Renal cortical epithelial cell (primary cell): ENCODE measurements at regions not wholly inside any gene's neighbourhood (a gene's known extent, or its start where the extent isn't known, plus 50 kb on each side); places are given as distances from the start of the nearest gene placed in this dataset.
A peak's percentile ranks its signal among the peaks of the same experiment; 100 is the strongest.

Experiments used
- DNase-seq: peaks from one replicate; pipeline ENCODE4 v3.0.0-alpha.2; 2011; ENCODE audit warnings: low read depth

GRCh38 chr2:211062297-211062612 lies 505.9 kb downstream of the CPS1 start:
- DNase-seq = no peak

- no peak for DNase-seq
Measured at GRCh38 chr2:211067029-211067428, 510.6 kb downstream of the CPS1 start.

- DNase-seq = no peak
Measured at GRCh38 chr2:211068108-211068780, 511.8 kb downstream of the CPS1 start.

GRCh38 chr2:211070547-211070946 lies 514.1 kb downstream of the CPS1 start:
- DNase-seq = no peak

- peak; percentile 7 for DNase-seq
Measured at GRCh38 chr2:211077216-211077767, 520.9 kb downstream of the CPS1 start.

- no peak for DNase-seq
Measured at GRCh38 chr2:211084352-211084751, 528.0 kb downstream of the CPS1 start.

- peak; percentile 36 for DNase-seq
Measured at GRCh38 chr2:211085056-211085680, 528.8 kb downstream of the CPS1 start.

GRCh38 chr2:211086049-211086448 lies 529.6 kb downstream of the CPS1 start:
- DNase-seq = no peak

- no peak for DNase-seq
Measured at GRCh38 chr2:211089127-211089526, 532.7 kb downstream of the CPS1 start.

- DNase-seq = peak; percentile 18
Measured at GRCh38 chr2:211093743-211094303, 537.4 kb downstream of the CPS1 start.

- DNase-seq = no peak
Measured at GRCh38 chr2:211103989-211104388, 547.6 kb downstream of the CPS1 start.

- DNase-seq = no peak
Measured at GRCh38 chr2:211113334-211114175, 557.2 kb downstream of the CPS1 start.

- DNase-seq = no peak
Measured at GRCh38 chr2:211114826-211115455, 558.5 kb downstream of the CPS1 start.

GRCh38 chr2:211117026-211117425 lies 560.6 kb downstream of the CPS1 start:
- no peak for DNase-seq

GRCh38 chr2:211126256-211126655 lies 569.9 kb downstream of the CPS1 start:
- DNase-seq = no peak

- DNase-seq = peak; percentile 8
Measured at GRCh38 chr2:211127501-211127900, 571.1 kb downstream of the CPS1 start.

- peak; percentile 36 for DNase-seq
Measured at GRCh38 chr2:211128287-211128686, 571.9 kb downstream of the CPS1 start.

GRCh38 chr2:211129798-211130197 lies 573.4 kb downstream of the CPS1 start:
- DNase-seq = no peak

- DNase-seq = no peak
Measured at GRCh38 chr2:211132046-211132445, 575.6 kb downstream of the CPS1 start.

- peak; percentile 22 for DNase-seq
Measured at GRCh38 chr2:211132573-211132972, 576.2 kb downstream of the CPS1 start.

- DNase-seq = no peak
Measured at GRCh38 chr2:211133766-211134165, 577.4 kb downstream of the CPS1 start.

GRCh38 chr2:211138551-211138950 lies 582.2 kb downstream of the CPS1 start:
- DNase-seq = no peak
